ENCODE measurements at regions not wholly inside any gene's neighbourhood (a gene's known extent, or its start where the extent isn't known, plus 50 kb on each side); places are given as distances from the start of the nearest gene placed in this dataset.

DNA sequence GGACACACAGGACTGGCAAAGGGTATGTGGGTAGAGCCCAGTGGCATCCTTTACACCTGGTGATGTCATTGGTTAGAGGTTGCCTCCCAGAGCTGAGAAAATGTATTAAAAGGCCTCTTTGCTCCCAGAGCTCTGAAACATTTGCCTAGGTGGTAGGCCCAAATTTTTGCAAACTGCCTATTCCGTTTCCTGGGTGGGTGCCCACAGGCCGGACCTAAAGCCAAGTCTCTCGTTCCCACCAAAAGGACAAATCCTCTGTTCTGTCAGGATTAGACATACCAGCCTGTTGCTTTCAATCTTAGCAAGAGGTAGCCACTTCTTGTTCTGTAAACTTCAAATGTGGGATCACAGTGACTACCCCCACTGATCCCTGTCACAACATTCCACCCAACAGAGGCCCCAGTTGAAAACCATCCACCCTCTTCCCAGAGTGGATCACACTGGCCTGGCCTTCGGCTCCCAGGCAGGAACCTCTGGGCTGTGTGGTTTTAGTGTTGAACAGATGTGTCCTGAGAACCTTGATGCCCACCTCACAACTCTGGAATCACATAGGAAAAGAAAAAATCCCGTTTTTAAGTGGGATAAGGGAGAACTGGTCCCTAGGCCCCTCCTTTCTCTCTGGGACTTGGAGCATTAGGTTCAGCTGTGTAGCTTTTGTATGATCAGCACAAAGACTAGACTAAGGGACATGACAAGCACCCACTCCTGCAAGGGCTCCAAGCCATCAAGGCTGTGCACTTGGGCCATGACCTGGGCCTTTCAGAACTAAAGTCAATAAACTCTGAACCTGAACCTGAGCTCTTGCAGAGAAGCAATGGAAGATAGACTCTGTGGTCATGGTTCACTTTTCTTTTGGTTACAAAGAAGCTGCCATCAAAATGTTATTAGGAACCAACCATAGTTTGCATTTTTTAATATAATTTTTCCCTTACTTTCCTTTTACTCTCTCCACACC, 211.3 kb downstream of the CYP26B1 start:
- DNase-seq (ENCODE audit: low spot score): no peak

- DNase-seq (ENCODE audit: low spot score): peak; percentile 57
Measured at GRCh38 chr2:71935262-71935848, 212.3 kb downstream of the CYP26B1 start.

DNA sequence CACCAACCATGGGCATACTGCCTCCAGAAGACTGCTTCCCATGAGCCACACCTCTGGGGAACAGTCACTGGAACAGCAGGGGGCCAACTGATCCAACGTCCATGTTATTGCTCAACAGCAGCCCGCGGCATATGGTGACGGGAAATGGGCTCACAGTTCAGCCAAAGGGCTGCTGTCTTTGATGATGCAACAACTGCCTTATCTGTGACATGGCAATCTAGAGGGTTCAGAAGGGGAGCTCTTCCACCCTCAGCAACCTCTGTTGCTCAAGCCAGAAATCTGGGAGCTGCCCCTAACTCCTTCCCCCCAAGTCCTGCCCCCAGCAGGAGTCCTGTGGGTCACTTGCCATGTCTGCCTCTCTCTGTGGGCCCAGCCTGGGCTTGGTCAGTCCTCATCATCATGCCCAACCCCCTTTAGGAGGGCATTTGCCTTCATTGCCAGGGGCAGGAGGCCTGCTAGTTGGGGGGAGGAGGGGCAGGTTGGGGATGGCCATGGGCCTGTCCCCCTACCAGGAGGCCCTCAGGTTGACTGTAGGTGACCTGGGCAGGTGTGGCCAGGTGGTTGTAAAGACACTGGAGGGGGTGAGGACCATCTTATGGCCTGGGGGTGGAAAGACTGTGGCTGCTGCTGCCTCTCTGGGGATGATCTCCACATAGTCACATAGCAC, 212.9 kb downstream of the CYP26B1 start:
- no peak for DNase-seq (ENCODE audit: low spot score)

GRCh38 chr2:71934320-71934593, 213.4 kb downstream of the CYP26B1 start:
- DNase-seq (ENCODE audit: low spot score): no peak

DNA sequence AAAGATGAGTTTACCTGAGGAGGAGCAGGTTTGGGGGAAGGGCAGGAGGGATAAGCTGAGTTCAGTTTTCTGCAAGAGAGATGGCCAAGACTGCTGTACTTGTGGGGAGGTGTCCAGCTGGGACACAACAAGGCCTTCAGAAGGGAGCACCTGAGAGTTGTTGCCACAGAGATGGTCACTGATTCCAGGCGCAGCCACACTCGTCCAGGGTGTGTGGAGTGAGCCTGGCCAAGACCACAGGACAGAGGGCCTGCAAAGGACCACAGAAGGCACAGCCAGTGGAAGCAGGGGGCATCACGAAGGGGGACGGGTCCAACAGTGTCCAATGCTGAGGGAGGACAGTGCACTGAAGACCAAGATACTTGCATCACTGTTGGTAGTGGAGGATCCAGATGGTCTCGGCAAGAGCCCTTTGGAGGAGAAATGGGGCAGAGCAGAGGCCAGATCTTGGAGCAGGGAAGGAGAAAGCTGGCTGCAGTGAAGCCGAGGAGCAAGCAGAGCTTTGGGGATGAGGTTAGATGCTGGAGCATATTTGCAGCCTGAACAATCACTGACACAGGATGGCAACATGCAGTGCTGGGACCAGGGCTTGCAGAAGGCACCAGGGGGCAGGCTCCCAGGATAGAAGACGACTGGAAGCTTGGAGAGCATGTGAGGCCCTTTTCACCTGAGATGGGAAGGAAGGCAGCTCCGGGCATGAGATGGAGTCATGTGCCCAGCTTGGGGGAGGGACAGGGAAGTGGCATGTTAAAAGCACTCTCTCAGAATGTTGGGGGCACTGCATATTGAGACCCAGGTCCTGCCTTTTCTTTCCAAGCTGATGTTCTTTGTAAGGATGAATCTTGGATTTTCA, 214.0 kb downstream of the CYP26B1 start:
- peak; percentile 39 for DNase-seq (ENCODE audit: low spot score)

GRCh38 chr2:71932780-71933466, 214.7 kb downstream of the CYP26B1 start:
- no peak for DNase-seq (ENCODE audit: low spot score)

DNA sequence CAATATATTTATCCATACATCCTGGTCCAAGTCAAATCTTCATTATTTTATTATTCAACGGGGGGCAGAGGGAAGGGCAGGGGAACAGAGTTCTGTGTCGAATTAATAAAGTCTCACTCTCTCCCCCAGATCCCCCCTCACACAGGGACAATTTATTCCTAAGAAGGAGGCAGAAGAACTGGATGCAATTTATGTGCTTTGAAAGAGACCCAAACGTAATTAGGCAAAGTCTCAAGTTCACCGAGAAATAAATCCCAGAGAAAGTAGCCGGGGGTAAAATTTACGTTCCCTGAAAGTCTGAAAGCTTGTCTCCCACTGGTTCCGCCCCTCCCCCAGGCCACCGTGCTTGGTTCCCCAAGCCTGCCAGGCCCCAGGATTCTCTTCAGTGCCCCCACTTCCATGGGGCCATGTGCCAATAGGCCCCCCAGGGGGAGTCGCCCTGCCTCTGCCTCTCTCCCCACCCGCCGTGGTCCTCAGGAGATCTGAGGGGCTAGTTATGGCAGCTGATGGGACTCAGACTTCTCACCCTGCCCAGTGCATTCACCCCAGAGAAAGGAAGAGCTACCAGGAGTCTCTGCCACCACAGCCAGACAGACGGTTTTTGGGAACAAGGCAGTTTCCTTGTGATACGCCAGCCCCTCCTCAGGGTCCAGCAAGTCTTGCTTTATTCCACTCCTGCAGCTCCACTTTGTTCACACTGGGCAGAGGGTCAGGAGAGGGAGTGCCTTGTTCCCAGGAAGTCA, 215.5 kb downstream of the CYP26B1 start:
- no peak for DNase-seq (ENCODE audit: low spot score)

GRCh38 chr2:71930049-71930681, 217.5 kb downstream of the CYP26B1 start:
- DNase-seq (ENCODE audit: low spot score): peak; percentile 48

GRCh38 chr2:71929482-71929772, 218.2 kb downstream of the CYP26B1 start:
- no peak for DNase-seq (ENCODE audit: low spot score)

DNA sequence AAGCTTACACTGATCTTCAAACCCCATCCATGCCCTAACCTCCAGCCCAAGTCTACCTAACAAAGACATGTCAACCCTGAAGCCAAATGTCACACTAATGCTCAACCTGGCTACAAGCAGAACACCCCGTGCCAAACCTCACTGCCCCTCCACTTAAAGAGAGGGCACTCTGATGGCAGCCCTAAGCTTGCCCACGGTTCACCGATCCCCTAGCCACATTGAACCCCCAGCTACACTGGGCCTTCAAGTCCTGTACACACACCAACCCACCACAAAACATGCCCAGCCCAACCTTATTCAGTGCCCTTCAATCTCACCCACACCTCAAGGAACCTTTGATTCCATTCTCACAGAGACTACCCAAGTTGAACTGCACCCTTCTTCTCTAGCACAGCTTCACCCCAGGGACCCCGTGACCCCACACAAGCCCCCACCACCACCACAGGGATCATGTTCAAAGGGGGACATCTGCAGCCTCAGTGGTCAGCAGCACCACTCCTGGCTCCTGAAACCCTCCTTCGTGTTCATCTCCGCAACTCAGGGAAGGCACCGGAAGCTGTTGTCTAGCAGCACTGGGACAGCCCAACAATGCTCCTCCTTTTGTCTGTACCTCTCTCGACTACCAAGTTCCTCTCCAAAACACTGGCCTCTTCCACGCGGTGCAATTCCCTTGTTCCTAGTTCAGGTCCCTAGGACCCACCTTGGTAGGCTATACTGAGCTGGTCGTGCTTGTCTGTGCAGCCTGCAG, 218.8 kb downstream of the CYP26B1 start:
- no peak for DNase-seq (ENCODE audit: low spot score)

DNA sequence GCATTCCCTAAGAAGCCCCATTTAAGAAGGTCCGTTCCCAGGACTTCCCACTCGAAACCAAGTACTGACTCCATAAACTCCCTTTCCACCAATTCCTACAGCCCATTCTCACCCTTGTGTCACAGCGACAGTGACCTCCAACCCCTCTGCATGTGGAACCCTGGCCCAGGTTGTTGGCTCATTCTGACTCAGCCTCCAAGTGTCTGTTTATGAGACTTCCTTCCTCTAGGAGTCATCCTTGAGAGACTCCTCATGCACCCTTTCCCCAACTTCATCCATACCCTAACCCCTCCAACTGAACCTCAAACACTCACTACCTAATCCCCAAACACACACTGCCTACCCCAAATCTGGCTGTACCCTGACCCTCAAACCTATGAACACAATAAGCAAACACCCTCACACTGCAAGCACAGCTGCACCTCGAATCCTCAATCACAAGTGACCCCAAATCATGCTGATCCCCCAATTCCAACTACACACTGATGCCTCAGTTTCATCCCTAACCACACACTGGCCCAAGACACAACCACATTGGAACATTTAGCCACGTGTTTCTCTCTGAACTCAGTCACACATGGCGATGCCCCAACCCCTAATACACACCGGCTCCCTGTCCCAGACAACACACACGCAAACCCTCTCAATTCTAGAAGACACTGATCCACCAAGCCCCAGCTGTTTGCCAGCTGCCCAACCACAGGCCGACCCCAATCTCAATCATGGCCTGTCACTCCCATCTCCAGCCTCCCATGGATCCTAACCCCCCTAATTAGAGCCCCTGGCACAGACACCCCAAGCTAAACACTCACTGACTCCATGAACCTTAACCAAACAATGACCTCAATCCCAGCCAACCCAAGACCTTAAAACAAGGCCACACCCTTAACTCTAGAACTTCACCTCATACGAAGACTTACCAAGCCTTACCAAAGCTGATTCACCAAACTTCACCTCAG, 219.6 kb downstream of the CYP26B1 start:
- no peak for DNase-seq (ENCODE audit: low spot score)

GRCh38 chr2:71926876-71927756, 220.5 kb downstream of the CYP26B1 start:
- DNase-seq (ENCODE audit: low spot score): no peak

GRCh38 chr2:71926089-71926447, 221.6 kb downstream of the CYP26B1 start:
- no peak for DNase-seq (ENCODE audit: low spot score)

DNA sequence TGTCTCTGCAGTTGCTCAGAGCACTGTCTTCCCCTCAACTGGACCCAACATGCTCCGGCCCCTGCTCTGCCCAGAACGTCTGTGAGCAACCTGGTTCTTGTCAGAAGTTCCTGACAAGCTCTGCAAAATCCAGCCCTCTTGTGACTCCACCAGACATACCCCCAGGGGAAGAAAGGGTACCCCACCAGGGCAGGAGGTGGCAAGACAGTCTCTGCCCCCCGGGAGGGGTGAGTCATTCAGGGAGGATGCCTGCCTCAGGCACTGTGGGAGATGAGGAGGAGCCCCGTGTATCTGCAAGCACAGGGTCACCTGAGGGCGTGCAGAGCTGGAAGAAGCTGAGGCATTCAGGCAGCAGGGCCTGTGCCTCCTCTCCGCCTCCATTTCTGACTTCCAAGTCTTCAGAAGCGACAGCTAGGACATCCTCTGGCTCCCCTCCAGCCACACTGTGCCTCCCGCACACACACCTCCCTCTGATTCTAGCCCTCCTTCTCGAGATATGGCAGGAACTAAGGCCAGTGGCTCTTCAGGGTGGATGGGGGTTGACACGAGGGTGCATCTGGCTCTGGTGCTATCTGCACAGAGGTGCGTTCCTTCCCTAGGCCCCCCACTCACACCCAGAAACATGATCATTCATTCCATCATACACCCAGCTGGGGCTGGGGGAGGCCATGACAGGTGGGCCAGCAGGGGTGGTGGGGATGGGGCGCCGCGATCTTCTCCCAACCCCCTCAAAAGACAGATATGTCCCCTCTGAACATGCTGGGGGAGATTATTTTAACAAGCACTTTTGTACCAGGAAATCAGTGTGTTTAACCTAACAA, 222.2 kb downstream of the CYP26B1 start:
- no peak for DNase-seq (ENCODE audit: low spot score)

GRCh38 chr2:71923887-71924533, 223.7 kb downstream of the CYP26B1 start:
- peak; percentile 46 for DNase-seq (ENCODE audit: low spot score)

GRCh38 chr2:71923143-71923525, 224.5 kb downstream of the CYP26B1 start:
- no peak for DNase-seq (ENCODE audit: low spot score)
